GM12892 (cell line): ENCODE measurements at regions not wholly inside any gene's neighbourhood (a gene's known extent, or its start where the extent isn't known, plus 50 kb on each side); places are given as distances from the start of the nearest gene placed in this dataset.
A peak's percentile ranks its signal among the peaks of the same experiment; 100 is the strongest.

Source experiments
- DNase-seq: peaks from one replicate; pipeline ENCODE4 v3.0.0; 2011; ENCODE audit not compliant: insufficient read length
- FAIRE-seq: peaks from 2 replicates; lab custom pipeline; 2011; peaks lifted over from hg19 to GRCh38; lab: Jason Lieb, UNC
- POLR2A ChIP-seq: IDR thresholded peaks from 2 replicates; pipeline ENCODE4 v1.6.1; 2011; ENCODE audit warnings: low read depth, low read length, control low read depth
- POLR2AphosphoS5 ChIP-seq: IDR thresholded peaks from 2 replicates; pipeline ENCODE4 v1.6.1; 2011; ENCODE audit warnings: low read depth, low read length, control low read depth
- TAF1 ChIP-seq: IDR thresholded peaks from 2 replicates; pipeline ENCODE4 v1.6.1; 2011; ENCODE audit warnings: low read depth, mild to moderate bottlenecking, control low read depth, low read length, borderline replicate concordance

DNA sequence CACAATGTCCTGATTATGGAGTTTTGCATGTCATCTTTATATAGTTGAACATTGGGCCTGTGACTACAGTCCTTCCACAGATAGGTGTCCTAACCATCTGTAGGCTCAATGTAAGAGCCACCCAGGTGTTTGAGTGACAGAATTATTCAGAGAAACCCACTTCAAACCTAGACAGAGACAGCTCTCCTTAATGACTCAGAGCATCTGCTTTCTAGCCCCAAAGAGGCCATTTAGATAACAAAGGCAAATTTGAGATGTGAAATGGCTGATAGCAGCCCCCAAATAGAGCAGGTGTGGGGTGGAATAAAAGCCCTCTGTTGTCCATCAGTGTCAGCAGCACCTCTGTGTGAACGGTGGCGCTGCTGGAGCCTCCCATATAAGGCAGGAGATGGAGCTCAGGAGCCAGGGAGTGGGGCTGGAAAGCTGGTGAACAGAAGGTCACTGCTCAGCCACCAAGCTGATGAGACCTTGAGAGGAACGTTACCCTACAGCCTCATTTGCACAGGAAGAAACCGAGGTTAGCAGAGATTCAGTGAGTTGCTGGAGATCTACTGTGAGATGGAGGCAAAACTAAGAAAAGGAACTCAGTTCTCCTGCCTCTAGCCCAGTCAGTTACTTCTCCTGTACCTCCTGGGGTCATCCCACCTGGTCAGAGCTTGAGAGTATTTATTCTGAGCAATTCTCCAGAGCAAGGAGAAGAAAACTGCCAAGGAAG, 153.3 kb upstream of the LNX1 start:
- DNase-seq (no peak), FAIRE-seq (peak; percentile 75)
- TF ChIP-seq POLR2AphosphoS5: no peak
- no peak for TF ChIP-seq POLR2A
- no peak for TF ChIP-seq TAF1

DNA sequence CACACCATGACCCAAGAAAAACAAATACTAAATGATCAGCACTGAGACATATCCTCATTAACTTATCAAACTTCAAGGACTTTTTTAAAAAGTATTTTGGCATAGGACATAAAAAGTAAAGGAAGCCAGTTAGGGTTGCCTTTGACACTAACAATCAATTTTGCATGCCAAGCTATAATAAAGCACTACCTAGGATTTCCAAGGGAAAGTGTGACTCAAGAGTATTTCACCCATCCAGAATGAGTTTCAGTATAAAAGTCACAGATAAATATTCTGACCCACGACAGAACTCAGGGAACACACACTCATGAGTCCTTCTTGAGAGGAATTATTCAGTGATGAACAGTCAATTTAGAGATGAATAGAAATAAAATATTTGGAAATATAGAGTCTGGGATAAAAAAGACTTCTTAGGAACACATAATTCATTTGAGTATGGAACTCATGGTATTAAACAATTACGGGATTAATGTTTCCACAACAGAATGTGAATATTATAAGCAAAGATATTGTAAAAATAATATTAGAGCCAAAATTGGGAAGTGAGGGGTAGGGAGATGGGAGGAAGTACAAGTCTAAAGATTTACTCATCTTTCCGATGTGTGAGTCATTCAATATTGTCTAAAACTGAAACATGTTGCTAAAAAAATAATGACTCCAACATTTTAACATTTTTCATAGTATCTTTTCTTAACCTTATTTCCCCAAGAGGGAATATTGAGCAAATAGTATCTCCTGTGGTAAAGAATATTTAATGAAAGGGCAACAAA, 143.5 kb upstream of the LNX1 start:
- FAIRE-seq: no peak
- no peak for DNase-seq
- TF ChIP-seq TAF1 (no peak), POLR2A (no peak), POLR2AphosphoS5 (no peak)

DNA sequence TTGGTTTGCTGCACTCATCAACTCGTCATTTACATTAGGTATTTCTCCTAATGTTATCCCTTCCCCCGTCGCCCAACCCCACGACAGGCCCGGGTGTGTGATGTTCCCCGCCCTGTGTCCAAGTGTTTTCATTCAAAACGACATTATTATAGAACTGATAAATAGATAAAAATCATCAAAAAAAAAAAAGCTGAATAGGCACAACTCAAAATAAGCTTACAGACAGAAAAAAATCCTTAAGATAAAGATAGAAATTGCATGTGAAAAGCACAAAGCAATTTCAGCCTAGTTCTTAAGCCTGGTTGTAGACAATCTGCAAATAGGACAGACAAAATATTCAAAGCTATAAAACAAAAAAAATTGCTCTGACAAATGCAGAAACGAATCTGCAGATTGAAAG, 142.9 kb upstream of the LNX1 start:
- TF ChIP-seq POLR2AphosphoS5: no peak
- DNase-seq (no peak), FAIRE-seq (no peak)

DNA sequence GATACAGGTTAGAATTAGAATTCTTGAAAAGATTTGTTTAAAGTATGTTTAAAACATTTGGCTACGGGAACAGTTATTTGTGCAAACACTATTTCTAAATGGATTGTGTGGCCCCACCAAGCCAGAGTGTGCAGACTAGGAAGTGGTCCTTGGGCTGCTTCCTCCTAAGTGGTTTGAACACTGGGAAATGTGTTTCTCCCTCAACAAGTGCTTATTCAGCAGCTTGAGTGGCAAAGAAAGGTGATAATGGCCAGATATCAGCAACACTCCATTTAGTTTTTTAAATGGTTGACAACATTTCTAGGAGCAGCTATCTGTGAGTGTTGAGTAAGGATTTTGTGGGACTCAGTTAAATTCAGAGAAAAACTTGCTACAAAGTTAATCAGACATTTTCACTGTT, 141.4 kb upstream of the LNX1 start:
- TF ChIP-seq POLR2A (no peak), TAF1 (no peak), POLR2AphosphoS5 (no peak)
- no peak for DNase-seq
- FAIRE-seq: peak; percentile 30

DNA sequence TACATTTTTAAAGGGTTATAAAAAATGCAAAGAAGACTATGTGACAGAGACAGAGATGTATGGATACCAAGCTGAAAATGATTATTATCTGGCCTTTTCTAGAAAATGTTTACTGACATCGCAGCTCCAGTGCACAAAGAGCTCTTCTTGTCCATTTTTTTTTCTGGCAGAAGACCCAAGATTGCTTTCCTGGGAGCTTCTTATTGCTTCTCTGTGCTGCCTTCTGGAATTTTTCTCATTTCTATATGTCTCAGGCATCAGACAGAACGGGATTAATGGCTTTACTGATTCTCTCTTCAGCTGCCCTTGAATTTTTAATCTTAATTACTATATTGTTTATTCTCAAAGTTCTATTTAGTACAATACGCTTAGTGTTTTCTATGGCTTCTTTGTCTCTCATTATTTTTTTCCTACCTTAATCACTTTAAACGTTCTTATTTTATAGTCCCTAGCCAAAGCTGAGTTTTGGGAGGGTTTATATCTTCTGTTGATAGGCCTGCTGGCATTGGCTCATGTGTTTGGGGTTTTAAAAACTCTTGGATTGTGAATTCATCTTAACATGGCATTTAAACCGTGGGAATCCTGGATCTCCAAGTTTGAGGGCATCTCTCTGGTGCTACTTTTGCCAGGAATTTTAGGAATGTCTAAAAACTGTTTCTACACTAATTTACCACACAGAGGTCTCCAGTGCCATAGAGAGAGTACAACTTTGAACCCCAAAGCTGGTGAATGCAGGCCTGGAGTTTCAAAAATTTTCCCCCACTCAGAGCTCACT, 138.9 kb upstream of the LNX1 start:
- DNase-seq: no peak
- no peak for FAIRE-seq
- TF ChIP-seq TAF1 (no peak), POLR2AphosphoS5 (no peak), POLR2A (no peak)

DNA sequence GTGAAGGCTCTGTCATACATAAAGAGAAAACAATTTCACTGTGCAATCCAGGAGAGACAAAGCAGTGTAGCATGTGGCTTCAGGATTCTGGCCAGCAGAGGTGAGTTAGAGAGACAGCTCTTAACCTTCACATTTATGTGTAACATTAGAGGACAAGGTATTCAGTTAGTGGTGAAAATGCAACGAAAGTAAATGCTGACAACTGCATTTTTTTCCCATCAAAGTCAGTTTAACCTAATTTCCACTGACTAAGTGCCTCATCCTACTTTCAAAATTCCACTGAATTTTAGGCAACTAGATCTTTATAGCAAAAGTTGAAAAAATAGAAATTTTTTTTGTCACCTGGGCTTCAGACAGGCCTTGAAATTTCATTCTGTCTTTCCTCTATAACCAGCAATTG, 130.8 kb upstream of the LNX1 start:
- no peak for TF ChIP-seq TAF1
- DNase-seq (no peak), FAIRE-seq (no peak)

DNA sequence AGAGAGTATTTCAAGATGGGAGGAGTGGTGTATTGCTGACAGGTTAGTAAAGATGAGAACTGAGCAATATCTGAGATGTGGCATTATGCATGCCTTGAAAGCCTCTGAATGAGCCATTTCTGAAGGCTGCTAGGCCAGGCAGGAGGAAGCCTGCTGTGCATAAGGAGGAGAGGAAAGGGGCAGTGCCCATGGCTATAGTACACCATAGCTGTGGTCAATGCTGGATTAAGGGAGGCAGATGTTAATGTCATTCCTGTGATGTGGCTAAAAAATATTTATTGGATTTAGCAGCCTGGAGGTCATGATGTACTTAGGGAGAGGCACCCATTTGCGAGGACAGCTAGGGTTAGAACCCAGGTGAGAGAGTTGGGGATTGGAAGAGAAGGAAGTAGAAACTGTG, 130.0 kb upstream of the LNX1 start:
- FAIRE-seq: no peak
- DNase-seq: no peak
- TF ChIP-seq TAF1: no peak
- no peak for TF ChIP-seq POLR2A
- TF ChIP-seq POLR2AphosphoS5: no peak

DNA sequence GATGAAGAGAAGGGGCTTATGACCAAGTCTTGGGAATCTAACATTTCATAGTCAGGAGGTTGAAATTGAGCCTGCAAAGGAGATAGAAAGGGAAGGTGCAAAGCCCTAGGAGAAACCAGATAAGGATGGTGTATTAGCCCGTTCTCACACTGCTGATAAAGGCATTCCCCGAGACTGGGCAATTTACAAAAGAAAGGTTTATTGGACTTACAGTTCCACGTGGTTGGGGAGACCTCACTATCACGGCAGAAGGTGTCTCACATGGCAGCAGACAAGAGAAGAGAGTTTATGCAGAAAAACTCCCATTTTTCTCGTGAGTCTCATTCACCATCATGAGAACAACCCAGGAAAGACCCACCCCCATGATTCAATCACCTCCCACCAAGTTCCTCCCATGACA, 129.5 kb upstream of the LNX1 start:
- FAIRE-seq (no peak), DNase-seq (no peak)
- TF ChIP-seq POLR2AphosphoS5 (no peak), TAF1 (no peak), POLR2A (no peak)

DNA sequence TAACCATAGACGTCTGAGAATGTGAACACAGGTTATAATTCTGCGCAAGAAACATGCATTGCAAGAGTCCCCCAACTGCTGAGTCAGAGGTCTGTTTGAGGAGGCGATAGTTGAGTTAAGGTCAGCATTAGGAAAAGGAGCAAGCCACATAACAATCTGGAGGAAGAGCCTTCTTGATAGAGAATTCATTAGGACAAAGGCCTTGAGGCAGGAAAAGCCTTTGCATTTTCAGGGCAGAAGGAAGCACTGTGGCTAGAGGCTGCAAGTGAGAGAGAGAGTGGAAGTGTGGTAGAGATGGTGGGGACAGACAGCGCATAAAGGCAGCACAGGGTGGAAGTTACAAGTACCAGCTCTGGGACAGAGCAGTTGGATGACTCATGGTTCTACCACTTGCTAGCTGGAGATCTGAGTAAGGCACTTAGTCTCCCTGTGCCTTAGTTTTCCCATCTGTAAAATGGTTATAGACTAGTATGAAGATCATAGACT, 125.8 kb upstream of the LNX1 start:
- TF ChIP-seq POLR2AphosphoS5 (no peak), TAF1 (no peak), POLR2A (no peak)
- no peak for DNase-seq
- FAIRE-seq: no peak

DNA sequence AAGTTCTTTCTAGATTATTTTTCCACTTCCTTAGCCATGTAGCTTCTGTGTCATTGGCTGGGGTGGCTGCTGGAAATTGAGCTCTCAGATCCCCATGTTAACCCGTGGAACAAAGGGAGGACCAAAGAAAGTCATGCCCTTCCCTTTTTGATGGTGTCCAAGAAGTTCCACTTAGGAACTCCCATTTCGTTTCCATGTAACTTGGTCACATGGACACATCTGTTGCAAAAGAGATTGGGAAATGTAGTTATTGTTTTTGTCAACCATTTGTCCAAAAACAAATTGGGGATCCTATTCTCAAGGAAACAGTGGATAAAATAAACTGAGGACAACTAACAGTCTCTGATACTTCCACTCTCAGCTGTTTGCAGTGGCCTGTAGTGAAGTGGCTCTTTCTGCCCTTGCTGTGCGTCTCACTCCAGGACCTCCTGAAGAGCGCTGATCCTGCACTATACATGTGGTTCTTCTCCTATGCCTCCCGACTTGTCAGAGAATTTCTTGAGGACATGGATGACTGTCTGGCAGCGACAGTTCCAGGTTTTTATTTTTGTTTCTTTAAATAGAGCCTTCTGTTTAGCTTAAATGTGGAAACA, 125.3 kb upstream of the LNX1 start:
- DNase-seq: no peak
- TF ChIP-seq POLR2AphosphoS5 (no peak), TAF1 (no peak), POLR2A (no peak)
- no peak for FAIRE-seq

DNA sequence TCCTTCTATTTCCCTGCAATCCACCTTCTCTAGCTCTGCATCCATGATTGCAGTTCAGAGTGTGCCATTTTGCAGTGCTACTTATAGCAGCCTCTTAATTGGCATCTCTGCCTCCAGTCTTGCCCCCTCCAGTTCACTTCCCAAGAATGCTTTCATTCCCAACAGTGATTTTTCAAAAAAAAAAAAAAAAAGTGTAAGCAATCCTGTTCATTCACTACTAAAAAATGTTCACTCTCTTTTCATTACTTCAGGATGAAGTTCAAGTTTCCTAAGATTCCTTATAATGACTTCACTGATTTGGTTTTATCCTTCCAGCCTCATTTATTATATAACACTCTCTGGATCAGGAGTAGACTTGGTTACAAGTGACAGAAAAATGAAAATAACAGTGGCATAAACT, 124.7 kb upstream of the LNX1 start:
- TF ChIP-seq POLR2AphosphoS5 (no peak), TAF1 (no peak), POLR2A (no peak)
- no peak for DNase-seq

More for the DNA sequence above, 124.7 kb upstream of the LNX1 start:
- no peak for FAIRE-seq
